Fibroblast of upper back skin (primary cell): ENCODE measurements at regions not wholly inside any gene's neighbourhood (a gene's known extent, or its start where the extent isn't known, plus 50 kb on each side); places are given as distances from the start of the nearest gene placed in this dataset.
"Not testable (repeated sequence)": the region's sequence is repeated elsewhere in the genome, so short reads cannot be mapped to it uniquely, and the experiment has no call there.

Source experiments
- DNase-seq: peaks from one replicate; pipeline ENCODE4 v3.0.0-alpha.2; 2013

DNA sequence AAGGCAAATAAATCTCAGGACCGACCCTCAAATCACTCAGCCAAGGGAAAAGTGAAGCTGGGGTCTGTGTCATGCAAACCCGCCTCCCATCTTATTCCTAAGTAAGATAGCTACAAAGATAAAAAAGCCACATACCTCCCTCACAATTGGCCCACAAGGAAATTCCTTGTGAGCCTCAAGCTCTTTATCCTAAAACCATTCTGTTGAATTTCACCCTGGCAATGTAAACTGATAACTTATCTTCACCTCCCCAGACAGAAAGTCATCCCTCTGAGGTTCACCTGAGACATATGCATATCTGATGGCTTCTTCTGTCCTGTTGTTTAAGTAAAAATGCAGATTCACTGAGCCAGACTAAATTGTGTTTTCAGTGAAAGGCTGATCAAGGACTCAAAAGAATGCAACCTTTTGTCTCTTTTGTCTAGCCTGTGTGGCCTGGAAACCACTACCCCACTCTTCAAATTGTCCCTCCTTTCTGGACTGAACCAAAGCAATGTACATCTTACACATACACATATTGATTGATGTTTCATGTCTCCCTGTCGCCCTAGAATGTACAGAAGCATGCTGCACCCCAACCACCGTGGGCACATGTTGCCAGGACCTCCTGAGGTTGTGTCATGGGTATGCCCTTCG lies 91.3 kb downstream of the MFAP3L start:
- DNase-seq: no peak

DNA sequence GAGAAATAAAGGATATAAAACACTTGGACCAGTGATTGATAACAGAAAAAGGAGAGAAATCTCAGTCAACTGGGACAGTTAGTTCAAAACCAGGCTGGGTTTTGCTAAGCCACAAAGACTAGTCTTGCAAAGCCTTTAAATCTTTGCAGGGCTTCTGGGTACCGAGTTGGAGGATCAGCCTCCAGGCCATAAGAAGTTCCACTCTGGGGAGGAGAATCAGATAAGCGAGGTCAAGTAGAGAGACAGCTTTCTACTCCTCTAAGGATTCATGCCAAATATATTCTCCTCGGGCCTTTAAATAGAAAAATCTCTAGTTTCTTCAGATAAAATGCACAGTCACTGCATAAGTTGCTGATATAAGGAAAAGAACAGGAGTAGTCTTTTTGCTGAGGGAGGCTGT lies 92.7 kb downstream of the MFAP3L start:
- DNase-seq: no peak

GRCh38 chr4:169931964-169932363 lies 94.2 kb downstream of the MFAP3L start:
- no peak for DNase-seq

GRCh38 chr4:169930755-169931154 lies 95.4 kb downstream of the MFAP3L start:
- DNase-seq: not testable (repeated sequence)

GRCh38 chr4:169927280-169927679 lies 98.9 kb downstream of the MFAP3L start:
- no peak for DNase-seq

GRCh38 chr4:169925678-169926077 lies 100.5 kb downstream of the MFAP3L start:
- DNase-seq: no peak

GRCh38 chr4:169922632-169923276 lies 103.4 kb downstream of the MFAP3L start:
- DNase-seq: peak; percentile 12

DNA sequence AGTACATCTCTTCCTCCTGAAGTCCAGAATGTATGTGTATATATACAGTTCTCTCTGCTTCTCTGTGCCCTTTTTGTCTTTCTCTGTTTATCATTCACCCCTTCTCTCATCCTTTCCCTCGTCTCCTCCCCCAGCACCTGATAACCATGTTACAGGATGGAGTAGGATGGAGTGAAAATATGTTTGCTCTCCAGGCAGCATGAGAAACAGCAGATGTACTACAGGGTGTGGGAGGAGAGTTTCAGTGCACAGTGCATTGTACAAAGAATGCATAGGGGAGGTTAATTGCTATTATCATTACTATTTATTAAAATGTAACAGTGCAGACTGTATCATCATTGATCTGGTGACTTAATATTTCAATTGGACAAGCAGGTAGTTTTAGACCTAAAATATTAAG lies 104.5 kb downstream of the MFAP3L start:
- no peak for DNase-seq

- no peak for DNase-seq
These were observed 105.0 kb downstream of the MFAP3L start for GRCh38 chr4:169921237-169921636.

- DNase-seq: not testable (repeated sequence)
These were observed 106.7 kb downstream of the MFAP3L start for GRCh38 chr4:169919194-169920124.

DNA sequence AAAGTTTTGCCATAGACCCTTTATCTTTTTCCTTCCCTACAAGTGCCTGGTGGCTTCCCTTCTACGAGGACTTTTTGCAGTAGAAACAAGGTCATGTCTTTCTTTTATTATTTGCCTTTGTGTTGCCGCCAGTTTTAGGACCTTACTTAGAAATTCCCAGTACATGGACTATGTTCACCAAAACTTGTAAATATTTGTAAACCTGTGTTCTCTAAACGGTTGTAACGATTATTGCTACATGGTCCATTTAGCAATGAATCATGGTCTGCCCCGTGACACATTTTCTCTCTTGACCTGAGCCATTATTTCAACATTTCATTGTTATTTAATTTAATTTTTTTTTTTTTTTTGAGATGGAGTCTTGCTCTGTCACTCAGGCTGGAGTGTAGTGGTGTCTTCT lies 110.7 kb downstream of the MFAP3L start:
- DNase-seq: no peak

DNA sequence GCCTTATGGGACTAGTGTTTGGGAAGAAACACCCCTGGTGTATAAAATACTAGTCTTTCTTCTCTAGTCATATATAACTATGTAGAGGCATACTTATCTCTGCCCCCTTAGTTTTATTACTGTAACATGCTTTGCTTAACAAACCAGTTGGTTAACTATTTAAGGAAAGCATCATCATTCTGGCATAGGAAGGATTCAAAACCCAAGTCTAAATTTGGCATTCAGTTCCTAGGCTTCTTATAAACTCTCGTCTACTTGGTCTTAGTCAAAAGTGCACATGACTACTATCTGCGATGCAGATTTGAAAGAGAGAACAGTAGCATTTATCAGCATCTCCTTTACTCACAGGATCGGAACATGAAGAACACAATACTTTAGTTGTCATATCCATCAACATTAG lies 111.3 kb downstream of the MFAP3L start:
- DNase-seq: no peak

- no peak for DNase-seq
These were observed 113.2 kb downstream of the MFAP3L start for GRCh38 chr4:169912996-169913395.

- DNase-seq: no peak
These were observed 116.3 kb downstream of the MFAP3L start for GRCh38 chr4:169909897-169910296.

- DNase-seq: no peak
These were observed 116.7 kb downstream of the MFAP3L start for GRCh38 chr4:169909479-169909878.

GRCh38 chr4:169907705-169908104 lies 118.5 kb downstream of the MFAP3L start:
- no peak for DNase-seq

- DNase-seq: no peak
These were observed 119.4 kb downstream of the MFAP3L start for GRCh38 chr4:169906821-169907220.

GRCh38 chr4:169906104-169906503 lies 120.1 kb downstream of the MFAP3L start:
- no peak for DNase-seq

DNA sequence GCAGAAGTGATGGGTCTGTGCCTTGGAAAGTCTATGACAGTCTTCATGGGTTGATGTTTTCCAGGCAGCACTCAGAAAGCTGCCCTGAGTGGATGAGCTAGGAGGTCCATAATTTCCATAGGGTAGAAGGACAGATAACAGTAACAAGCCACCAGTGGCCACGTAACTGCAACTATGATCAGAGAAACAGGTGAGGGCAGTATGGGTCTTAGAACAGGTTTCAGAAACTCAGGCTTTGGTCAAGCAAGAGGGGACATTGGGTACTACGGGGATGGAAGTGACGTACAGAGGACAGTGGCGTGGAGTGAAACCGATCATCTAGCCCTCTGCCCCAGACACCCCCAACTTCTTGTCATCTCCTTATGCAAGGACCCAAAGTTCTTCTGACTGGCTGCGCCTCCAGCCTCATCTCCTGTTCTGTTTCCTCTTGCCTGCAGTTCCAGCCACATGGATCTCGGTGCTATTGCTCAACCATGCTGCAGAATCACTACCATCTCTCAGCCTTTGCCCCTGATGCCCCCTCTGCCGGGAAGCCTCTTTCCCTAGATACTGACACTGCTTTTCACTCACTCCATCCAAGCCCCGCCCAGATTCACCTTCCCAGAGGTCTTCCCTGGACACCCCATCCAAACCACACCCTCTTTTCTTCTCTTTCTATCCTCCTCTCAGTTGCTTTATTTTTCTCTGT lies 123.4 kb downstream of the MFAP3L start:
- no peak for DNase-seq

DNA sequence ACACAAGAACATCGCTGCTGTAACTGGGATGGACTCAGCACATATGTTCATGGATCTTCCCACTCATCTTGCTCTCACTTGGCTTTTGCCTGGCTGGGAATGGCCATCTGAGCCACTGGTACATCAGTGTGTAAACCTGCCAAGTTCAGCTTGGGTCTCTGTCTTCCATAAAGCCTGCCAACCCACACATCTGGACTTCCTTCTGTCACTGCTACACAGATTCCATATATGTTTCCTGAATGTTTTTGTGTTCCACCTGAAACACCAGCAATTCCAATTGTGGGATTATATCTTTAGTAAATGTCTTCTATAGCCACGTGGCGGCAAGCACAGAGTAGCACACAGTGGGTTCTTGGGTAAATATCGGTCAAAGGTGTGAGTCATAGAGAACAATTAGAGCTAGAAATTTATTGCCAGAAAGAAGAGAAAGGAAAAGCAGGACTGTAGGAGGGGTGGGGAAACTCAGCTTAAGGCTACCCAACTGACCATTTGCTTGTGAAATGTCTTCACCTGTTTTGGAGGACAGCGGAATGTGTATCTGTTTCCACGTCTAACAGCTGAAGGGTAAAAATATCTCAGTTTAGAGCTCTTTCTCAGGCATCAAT lies 125.9 kb downstream of the MFAP3L start:
- no peak for DNase-seq

DNA sequence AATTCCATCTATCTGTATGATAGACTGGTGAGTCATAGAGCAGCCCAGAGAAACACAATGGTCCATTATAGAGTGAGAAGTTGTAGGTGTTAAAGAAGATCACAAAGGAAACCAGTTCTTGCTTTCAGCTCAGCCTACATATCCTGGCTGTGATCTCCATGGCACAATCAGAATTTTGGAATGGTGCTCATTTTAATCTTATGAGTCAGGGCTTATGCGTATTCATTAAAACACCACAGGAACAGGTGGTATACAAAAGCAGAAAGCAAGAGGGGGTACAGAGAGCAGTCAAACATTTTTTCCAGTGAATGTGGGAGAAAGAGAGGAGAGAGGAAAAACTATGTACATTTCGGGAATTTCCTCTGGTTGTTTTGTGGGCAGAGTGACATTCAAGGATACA lies 126.9 kb downstream of the MFAP3L start:
- peak; percentile 12 for DNase-seq

DNA sequence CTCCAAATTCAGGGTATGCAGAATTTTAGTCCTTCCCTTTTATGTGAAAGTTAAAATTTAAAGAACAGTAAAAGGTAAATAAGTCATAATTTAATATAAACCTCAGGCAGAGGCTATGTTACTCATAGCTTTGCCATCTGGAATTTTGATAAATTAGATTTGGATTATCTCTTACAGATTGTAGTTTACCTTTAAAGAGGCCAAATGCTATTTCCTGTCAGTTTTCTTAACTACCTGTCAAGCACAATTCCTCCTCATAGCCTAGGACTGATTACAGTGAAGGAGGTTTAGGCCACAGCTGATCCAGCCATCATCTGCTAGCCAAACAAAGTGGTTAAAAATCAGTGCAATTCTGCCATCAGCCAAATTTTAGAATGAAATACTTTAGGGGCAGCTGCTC lies 128.1 kb downstream of the MFAP3L start:
- no peak for DNase-seq

GRCh38 chr4:169894767-169895166 lies 131.4 kb downstream of the MFAP3L start:
- DNase-seq: not testable (repeated sequence)
